ENCODE measurements at regions not wholly inside any gene's neighbourhood (a gene's known extent, or its start where the extent isn't known, plus 50 kb on each side); places are given as distances from the start of the nearest gene placed in this dataset.

- no peak for TF ChIP-seq CTCF (IDR thresholded peaks at IDR 0.05)
- TF ChIP-seq ZFX (IDR thresholded peaks at IDR 0.05; ENCODE audit: borderline replicate concordance) = no peak
- no peak overlapping the region for H3K27ac ChIP-seq
These were observed 395.5 kb upstream of the NBEA start for GRCh38 chr13:34546344-34547250.

GRCh38 chr13:34547929-34548328, 394.1 kb upstream of the NBEA start:
- no peak overlapping the region for H3K27ac ChIP-seq
- TF ChIP-seq CTCF (IDR thresholded peaks at IDR 0.05) (no peak), ZFX (IDR thresholded peaks at IDR 0.05; ENCODE audit: borderline replicate concordance) (no peak)

- TF ChIP-seq CTCF (IDR thresholded peaks at IDR 0.05) = no peak
- H3K27ac ChIP-seq = no peak overlapping the region
These were observed 388.7 kb upstream of the NBEA start for GRCh38 chr13:34553376-34553775.

- H3K27ac ChIP-seq = no peak overlapping the region
- TF ChIP-seq CTCF (IDR thresholded peaks at IDR 0.05) (no peak), ZFX (IDR thresholded peaks at IDR 0.05; ENCODE audit: borderline replicate concordance) (no peak)
These were observed 386.1 kb upstream of the NBEA start for GRCh38 chr13:34555988-34556387.

- H3K27ac ChIP-seq = no peak overlapping the region
- TF ChIP-seq ZFX (IDR thresholded peaks at IDR 0.05; ENCODE audit: borderline replicate concordance) = no peak
- TF ChIP-seq CTCF (IDR thresholded peaks at IDR 0.05) = no peak
These were observed 381.0 kb upstream of the NBEA start for GRCh38 chr13:34561033-34561432.

GRCh38 chr13:34567597-34567996, 374.5 kb upstream of the NBEA start:
- no peak overlapping the region for H3K27ac ChIP-seq
- TF ChIP-seq CTCF (IDR thresholded peaks at IDR 0.05) (no peak), ZFX (IDR thresholded peaks at IDR 0.05; ENCODE audit: borderline replicate concordance) (no peak)

- TF ChIP-seq ZFX (IDR thresholded peaks at IDR 0.05; ENCODE audit: borderline replicate concordance) (no peak), CTCF (IDR thresholded peaks at IDR 0.05) (no peak)
- no peak overlapping the region for H3K27ac ChIP-seq
These were observed 371.2 kb upstream of the NBEA start for GRCh38 chr13:34570698-34571353.

Data from 22Rv1 (cell line).